NCI-H748 (cell line): ENCODE measurements at regions not wholly inside any gene's neighbourhood (a gene's known extent, or its start where the extent isn't known, plus 50 kb on each side); places are given as distances from the start of the nearest gene placed in this dataset.
"Not testable (repeated sequence)": the region's sequence is repeated elsewhere in the genome, so short reads cannot be mapped to it uniquely, and the experiment has no call there.

Experiments used
- DNase-seq: peaks from one replicate; lab custom pipeline; 2025; ENCODE audit not compliant: unreplicated experiment; lab: John Stamatoyannopoulos, UW

DNA sequence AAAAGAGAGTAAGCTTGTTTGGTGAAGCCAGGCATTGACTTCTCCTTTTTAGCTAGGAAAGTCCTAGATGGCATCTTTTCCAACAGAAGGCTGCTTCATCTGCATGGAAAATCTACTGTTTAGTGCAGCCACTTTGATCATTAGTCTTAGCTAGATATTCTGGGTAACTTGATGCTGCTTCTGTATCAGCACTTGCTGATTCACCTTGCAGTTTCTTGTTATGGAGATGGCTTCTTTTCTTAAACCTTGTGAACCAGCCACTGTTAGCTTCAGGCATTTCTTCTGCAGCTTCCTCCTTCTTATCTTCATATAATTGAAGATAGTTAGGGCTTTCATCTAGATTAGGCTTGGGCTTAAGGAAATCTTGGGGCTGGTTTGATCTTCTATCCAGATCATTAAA is 639.7 kb downstream of the TDRD15 start:
- DNase-seq = no peak

DNA sequence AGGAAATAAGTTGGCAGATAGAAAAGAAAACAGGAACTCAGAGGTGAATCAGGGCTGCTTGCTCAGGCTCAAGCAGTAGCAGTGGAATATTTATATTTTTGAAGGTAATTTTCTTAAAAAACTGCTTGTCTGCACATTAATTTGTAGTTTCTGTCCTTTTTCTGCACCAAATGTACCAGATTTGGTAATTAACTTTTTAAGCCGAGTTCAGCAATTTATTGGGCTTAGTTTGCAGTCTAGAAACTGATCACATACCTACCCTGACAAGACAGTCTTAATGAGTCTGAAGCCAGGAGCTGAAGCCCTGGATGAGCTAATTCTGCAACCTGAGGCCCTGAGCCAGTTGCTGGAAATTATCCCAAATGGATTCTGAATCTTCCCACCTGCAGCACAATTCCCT is 647.0 kb downstream of the TDRD15 start:
- no peak for DNase-seq

DNA sequence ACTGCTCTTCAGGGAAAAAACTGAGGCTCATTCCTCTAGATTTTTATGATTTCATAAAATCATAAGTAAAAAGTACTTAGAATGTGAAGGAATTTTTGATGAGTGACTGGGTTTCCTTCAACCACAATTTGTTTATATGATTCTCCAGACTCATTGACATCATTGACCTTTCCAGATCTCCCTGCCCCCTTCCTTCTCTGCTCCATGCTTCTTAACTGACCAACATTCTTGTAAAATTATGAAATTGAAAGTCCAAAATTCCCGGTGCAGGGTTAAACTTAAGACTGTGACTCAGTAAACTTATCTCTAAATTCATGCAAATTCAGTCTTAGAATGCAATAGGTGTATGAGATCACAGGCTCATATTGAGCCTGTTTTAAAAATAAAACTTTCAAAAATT is 648.9 kb downstream of the TDRD15 start:
- no peak for DNase-seq

DNA sequence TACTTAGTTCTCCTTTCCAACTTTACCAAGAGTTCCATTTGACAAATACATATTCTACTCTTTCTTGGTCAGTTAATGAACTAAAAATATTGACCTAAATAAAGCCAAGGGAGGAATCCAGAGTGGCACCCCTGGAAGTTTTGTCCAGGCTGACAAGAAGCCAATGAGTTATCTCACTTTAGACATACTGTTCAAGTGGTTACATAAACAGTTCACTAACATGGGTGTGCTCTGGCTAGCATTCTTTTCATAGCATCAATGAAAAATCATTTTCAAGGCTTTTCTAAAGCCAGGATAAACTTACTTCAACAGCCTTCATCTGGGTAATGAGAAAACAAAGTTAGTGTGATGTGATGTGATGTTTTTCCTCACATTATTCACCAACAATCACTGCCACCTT is 649.4 kb downstream of the TDRD15 start:
- no peak for DNase-seq

DNA sequence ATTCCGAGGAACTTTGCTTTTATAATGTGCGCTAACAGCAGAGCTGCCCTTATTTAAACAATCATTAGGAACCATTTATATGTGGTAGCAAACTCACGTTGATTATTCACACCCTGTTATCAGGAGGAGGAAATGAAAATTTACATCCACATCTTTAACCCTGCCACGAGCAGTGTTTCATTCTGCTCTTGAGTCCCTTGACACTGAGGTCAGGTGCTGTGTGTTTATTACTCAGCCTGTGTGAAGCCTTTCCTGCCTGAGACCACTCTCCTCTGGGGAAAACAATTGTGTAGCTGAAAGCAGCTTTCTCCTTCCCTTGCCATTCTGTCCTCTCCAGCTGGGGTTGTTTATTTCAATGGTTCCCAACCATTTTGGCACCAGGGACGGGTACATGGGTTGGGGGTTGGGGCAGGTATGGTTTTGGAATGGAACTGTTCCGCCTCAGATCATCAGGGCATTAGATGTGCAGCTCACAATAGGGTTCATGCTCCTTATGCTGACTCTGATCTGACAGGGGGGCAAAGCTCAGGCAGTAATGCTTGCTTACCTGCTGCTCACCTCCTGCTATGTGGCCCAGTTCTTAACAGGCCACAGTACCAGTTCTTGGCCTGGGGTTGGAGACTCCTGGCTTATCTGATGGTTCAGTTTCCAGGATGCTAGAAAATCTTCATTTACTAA is 651.1 kb downstream of the TDRD15 start:
- peak; percentile 14 for DNase-seq

DNA sequence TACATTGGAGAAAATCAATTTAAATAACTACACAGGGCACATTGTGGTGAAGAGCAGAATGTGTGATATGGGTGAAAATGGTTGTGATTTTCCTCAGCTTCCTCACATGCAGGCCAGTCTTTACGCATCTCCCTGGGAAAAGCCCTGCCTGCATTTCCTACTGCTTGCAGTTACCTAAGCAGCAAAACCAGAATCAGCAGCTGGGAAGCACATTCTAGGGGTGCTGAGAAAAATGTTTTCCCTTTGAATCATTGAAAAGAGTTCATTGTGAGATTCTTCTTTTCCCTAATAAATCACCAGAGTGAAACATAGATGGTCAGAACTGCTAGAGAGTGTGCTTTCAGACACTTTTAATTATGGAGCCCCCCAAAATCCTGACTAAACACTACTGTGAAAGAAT is 656.0 kb downstream of the TDRD15 start:
- no peak for DNase-seq

DNA sequence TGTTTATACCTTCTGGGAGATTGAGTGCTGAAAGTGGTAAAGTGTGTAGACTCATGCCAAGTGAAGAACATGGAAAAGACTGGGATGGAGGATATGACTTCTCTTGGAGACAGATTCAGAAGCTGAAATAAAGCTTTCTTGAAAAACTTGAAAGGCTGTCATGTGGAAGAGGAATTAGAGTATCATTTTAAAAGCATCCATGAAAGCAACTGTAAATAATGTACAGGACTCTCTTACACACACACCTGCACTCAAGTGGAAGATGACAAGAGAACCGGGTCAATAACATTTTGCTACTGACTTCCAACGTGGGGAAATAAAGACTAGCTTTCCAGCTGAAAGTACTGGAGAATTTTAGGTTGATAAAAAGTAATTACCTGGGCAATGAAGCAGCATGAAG is 658.2 kb downstream of the TDRD15 start:
- no peak for DNase-seq

DNA sequence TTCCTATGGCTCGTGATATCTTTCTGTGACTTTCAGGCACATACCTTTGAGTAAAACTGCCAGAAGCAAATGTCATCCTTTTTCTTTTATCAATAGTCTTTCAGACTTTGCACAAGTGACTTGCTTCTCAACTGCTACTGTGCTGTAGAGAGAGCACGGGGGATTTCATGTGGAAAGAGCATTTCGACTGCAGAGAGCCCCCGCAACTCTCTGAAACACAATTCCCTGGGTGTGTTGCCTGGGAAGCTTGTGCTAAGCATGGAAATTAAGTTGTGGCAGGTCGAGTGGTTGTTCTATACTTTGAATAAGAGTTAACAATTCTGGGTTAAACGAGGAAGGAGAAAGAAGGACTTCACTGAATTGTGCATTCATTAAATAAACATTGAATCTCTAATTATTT is 659.1 kb downstream of the TDRD15 start:
- DNase-seq = no peak

DNA sequence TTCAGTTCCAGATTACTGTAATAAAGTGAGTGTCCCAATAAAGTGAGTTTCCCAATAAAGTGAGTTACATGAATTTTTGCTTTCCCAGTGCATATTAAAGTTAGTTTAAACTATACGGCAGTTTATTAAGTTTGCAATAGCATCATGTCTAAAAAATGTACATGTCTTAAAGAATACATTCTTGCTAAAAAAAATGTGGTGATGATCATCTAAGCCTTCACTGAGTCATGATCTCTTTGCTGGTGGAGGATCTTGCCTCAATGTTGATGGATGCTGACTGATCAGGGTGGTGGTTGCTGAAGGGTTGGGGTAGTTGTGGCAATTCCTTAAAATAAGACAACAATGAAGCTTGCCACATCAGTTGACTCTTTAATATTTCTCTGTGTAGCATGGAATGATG is 664.2 kb downstream of the TDRD15 start:
- DNase-seq = no peak

DNA sequence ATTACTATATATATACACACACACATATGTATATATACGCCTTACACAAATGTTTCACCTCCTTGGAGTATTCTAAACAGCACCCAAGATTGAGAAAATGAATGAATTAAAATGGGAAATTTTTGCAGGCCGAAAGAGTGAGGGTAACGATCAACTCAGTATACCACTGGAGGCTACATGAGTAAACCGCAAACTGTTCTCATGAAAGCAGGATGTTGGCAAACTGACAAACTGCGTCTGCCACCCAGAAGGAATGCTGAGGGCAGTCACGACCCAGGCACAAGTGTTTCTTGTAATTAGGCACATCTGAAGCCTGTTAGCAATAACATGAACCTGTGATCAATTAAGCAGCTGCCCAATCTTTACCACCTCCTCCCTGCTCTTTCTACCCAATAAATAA is 666.5 kb downstream of the TDRD15 start:
- not testable (repeated sequence) for DNase-seq

DNA sequence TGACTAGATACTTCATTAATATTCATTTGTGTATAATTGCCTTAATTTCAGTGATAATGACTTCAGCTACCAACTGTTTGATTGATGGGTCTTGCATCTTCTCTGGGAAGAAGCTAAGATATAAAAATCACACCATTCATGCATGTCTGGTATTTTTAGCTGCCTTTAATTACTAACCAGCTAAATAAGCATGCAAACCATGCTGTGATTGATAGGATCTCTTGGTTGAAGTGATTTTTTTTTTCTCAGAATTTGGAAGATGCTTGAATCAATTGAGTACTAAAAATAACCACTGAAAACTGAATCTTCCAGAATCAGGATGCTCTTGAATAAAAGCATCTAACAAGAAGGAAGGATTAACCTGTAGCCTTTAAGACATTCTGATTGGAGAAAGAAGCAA is 668.8 kb downstream of the TDRD15 start:
- no peak for DNase-seq

DNA sequence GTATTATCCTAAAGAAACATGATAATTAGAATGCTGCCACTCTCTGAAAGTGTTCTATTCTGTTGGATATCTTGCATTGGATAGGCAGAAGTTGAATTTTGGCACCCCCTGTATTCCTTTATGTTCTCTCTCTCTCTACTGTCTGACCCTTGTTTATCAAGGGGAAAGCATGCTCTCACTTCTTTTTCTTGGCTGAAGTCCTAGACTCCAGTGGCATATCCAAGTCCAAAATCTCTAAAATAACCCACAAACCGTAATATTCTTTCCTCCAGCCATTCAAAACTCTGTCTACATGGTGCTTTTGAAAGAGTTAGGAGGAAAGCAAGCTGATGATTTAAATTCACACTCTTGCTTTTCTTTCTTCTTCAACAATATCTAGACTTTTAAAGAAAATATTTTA is 669.7 kb downstream of the TDRD15 start:
- no peak for DNase-seq

DNA sequence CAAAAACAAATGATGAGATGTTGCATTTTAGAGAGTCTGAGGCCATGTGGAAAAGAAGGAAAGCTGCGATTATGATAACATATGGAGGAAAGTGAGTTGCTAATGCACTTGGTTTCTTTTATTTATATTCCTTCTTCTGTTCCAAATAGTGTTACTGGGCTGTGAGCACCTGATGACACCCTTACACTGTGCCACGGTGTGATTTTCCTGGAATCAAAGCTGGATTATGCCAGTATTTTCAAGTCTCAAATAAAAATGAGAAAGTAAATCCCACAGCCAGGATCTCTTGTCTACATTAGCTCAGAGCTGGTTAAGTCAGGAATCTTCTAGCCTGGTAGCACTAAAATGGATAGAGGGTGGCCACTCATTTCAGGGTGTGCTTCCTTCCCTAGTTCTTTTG is 670.8 kb downstream of the TDRD15 start:
- no peak for DNase-seq

DNA sequence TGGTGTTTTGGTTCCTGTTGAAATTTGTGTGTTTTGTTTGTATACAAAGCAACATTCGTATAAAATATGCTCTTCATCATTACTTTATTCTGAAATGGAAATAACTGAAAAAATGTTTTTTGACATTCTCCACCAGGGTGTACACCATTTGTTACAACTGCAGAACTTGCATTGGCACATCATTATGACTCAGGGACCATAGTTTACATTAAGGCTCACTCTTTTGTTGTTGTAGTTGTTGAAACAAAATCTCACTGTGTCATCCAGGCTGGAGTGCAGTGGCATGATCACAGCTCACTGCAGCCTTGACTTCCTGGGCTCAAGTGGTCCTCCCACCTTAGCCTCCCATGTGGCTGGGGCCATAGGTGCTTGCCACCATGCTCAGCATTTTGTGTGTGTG is 676.6 kb downstream of the TDRD15 start:
- no peak for DNase-seq

DNA sequence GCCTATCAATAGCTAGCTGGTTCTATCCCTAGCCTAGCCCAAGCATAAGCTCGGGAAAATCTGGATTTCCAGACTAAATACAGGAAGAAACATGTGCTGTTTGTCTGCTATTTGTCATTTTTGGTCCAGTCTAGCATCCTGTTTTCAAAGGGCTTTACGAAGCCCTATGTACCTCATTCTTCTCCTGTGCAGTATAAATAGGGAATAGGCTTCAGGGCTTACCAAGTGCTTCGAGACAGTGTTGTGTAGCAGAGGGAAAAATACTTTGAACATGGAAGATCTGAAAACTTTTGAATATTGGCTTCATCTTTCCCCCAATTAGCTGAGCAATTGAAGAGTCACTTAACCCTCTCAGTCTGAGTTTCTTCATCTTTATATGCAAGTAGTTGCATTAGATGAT is 679.8 kb downstream of the TDRD15 start:
- no peak for DNase-seq

DNA sequence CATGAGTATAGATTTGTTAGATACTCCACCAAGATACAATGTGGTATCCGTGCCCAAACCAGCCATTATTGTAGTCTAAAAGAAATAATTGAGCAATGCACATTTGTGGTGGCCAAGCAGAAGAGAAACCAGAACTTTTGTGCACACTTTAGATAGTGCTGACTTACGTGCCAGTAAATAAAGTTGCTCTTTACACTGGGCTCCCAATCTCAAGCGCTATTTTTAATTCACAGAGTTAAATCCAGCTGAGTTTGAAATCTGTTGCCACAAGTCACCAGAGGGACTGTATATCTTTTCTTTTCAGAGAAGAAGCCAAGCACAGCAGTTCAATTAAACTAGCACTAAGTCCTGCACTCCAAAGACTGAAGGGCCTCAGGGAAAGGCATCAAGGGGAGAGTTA is 680.4 kb downstream of the TDRD15 start:
- DNase-seq = no peak

DNA sequence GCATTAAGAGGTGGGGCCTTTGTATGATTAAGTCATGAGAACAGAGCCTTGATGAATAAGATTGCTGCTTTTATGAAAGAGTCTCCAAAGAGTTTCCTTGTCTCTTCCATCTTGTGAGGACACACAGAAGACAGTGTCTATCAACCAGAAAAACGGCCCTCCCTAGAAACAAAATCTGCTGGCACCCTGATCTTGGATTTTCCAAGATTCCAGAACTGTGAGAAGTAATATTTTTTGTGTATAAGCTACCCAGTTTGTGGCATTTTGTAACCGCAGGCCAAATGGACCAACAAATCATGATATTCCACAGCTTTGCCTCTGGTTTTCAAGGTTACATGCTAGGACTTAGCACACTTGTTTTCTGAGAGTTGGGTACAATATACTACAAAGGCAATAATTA is 687.8 kb downstream of the TDRD15 start:
- no peak for DNase-seq

DNA sequence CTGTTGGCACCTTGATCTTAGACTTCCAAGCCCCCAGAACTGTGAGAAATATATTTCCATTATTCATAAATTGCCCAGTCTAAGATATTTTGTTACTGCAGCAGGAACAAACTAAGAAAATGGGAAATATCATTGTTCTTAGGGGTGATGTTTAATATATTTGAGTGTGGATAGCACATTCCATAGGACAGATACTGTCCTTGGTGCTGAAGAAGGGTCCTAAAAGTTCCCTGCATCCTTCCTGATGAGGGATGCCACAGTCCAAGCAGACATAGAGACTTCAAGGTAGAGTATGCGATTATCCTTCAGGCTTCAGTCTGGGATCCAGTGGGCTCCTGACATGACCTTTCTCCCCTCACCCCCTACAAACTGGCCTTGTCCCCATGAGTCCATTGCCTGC is 689.0 kb downstream of the TDRD15 start:
- no peak for DNase-seq

DNA sequence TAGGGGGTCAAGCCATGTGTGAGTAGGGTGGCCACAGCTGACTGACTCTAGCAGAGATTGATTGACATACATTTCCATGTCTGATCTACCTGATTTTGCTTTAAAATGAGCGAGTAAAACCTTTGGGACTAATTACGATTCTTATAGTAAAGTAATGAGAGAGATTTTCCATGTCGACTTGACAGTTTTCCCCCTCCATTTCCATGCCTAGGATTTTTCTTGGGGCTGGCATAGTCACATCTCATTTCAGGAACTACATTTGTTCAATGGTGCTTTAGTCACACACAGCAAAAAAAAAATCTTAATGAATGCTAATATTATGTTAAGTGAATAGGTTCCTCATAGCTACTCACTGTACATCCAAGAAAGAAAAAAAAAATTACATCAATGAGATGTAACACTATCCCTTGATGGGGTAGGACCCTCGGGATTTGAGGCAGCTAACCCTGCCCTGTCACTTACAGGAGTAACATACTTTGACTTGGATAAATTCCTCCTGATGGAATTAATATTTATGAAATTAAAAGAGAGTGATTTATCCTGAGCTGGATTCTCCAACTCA is 690.9 kb downstream of the TDRD15 start:
- DNase-seq = no peak

DNA sequence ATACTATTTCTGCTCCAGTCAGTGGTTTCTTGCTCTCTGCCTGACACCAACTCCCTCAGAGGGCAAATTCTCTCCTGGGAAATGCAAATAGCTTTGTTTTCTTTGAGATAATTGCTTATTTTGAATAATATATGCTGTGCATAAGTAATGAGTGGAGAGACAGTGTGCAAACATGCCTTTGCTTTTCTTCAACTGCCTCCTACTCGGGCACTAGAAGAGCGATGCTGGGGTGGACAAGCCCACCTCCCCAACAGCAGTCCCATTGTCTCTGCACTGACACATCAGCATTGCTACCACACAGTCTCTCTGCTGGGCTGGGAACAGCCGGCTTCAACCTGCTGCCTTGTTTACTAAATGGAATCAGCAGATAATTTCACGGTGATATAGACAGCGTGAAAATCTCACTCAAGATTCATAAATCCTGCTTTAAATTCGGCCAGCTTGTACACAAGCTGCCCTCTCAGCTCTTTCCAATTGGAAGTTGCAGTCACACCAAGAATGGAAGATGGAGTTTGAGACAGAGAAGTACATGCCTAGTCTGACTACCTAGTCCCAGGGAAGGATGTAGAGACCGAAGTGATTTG is 694.5 kb downstream of the TDRD15 start:
- DNase-seq = no peak

DNA sequence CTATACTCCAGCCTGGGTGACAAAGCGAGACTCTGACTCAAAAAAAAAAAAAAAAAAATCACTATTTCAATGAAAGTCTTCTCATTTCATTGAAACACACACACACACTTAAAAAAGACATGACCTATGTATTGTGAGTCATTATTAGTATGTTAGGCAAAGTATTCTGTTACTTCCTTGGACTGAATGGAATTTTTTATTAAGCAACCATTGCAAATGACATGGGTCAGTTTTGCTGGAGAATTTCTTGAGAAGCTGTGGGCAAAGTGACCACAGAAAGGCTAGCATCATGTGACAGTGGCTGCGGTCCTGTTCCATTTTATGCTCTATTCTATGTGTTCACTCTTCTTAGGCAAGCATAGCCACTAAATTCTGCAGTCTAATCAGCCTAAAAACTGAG is 695.7 kb downstream of the TDRD15 start:
- DNase-seq = no peak

DNA sequence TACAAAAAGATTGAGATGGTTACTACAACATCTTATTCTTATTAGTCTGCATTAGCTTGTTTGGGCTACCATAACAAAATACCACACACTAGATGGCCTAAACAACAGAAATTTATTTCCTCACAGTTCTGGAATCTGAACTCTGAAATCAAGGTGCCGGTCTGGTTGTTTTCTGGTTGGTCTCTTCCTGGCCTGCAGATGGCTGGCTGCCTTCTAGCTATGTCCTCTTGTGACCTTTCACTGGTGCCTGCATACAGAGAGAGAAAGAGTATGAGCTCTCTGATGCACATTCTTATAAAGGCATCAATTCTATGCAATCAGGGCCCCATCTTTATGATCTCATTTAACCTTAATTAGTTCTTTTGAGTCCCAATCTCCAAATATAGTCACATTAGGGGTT is 696.5 kb downstream of the TDRD15 start:
- no peak for DNase-seq

DNA sequence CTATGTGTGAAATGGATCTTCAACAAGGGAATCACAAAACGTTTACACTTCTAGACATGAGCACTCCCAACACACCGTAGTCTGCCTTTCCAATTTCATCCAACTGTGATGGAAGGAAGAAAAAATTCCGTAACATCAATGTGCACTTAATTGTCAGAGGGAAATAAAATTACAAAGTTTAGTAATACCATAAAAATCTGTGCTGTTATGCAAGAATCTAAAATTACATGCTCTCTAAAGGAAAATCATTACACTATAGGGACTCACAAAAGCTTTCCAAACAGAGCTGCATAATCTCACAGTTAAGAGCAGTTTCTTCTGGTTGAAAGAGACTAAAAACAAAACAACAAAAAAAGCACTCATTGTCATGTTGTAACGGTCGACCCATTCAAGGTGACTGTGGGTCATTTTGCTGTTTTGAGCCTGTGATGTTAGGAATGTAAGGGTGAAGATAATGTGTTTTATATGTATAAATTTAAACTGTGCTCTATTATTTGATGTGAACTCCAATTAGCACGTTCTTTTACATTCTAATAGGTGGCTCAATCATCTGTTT is 698.0 kb downstream of the TDRD15 start:
- DNase-seq = no peak
